ENCODE measurements at regions not wholly inside any gene's neighbourhood (a gene's known extent, or its start where the extent isn't known, plus 50 kb on each side); places are given as distances from the start of the nearest gene placed in this dataset.

DNA sequence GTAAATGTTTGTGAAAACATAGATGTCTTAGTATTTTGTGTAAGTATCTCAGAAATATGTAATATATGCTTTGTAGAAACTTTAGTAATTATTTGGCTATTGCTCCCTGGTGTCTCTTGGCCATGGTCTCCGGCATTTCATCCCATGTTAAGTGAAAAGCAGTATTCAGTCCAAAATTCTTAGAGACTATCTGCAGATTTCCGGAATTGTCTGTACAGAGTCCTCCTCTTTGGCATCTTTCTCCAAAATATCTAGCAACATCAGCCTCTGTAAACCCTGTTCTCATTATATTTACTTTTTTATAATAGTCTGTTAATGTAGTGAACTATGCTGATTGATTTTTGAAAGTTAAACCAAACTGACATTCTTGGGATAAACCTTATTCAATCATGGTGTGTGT lies 352.7 kb downstream of the ARPP21 start:
- no peak overlapping the region for H3K27ac ChIP-seq
- intact Hi-C loops (cut with DNase I): no loop called here
- no peaks in the 10 kb centered on the region for H3K4me1 ChIP-seq
- no peak overlapping the region for H3K4me3 ChIP-seq (replicated peaks in 1 of 3)
- TF ChIP-seq POLR2A (IDR thresholded peaks at IDR 0.05): no peak
- TF ChIP-seq, protein P1, sequence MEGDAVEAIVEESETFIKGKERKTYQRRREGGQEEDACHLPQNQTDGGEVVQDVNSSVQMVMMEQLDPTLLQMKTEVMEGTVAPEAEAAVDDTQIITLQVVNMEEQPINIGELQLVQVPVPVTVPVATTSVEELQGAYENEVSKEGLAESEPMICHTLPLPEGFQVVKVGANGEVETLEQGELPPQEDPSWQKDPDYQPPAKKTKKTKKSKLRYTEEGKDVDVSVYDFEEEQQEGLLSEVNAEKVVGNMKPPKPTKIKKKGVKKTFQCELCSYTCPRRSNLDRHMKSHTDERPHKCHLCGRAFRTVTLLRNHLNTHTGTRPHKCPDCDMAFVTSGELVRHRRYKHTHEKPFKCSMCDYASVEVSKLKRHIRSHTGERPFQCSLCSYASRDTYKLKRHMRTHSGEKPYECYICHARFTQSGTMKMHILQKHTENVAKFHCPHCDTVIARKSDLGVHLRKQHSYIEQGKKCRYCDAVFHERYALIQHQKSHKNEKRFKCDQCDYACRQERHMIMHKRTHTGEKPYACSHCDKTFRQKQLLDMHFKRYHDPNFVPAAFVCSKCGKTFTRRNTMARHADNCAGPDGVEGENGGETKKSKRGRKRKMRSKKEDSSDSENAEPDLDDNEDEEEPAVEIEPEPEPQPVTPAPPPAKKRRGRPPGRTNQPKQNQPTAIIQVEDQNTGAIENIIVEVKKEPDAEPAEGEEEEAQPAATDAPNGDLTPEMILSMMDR (IDR thresholded peaks at IDR 0.05): no peak
- no peaks in the 10 kb centered on the region for H3K27me3 ChIP-seq
- no peaks in the 10 kb centered on the region for H3K9me3 ChIP-seq
- DNase-seq: no peak
- no peaks in the 10 kb centered on the region for H3K36me3 ChIP-seq
- 69 to 90% methylated on average over 2 of the region's 2 CpGs for WGBS, 2 donors

DNA sequence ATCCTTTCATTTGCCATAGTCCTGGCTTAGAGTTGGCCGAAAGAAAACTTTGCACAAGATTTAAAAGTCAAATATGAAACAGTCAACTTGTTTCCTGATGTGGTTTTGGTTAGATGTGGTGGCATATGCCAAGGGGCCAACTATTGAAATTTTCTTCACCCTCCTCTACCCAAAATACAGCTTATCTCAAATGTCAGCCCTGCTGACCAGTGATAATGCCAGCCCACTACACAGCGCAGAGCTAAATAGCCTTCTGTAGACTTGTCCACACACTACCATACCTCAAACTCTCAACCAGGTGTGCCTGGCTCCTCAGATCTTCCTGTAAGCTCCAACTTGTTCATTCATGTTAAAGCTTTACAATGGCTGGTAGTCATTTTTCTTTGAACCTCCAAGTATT lies 368.5 kb upstream of the STAC start:
- no peak overlapping the region for H3K27ac ChIP-seq
- H3K9me3 ChIP-seq: no peaks in the 10 kb centered on the region
- no peaks in the 10 kb centered on the region for H3K4me1 ChIP-seq
- no peak for TF ChIP-seq POLR2A (IDR thresholded peaks at IDR 0.05)
- TF ChIP-seq, protein P1 (IDR thresholded peaks at IDR 0.05): no peak
- no peaks in the 10 kb centered on the region for H3K36me3 ChIP-seq
- no peak for DNase-seq
- no peak overlapping the region for H3K4me3 ChIP-seq (replicated peaks in 1 of 3)
- intact Hi-C loops (cut with DNase I): no loop called here
- H3K27me3 ChIP-seq: no peaks in the 10 kb centered on the region
- WGBS, 2 donors: 85 to 90% methylated on average over 2 of the region's 2 CpGs

DNA sequence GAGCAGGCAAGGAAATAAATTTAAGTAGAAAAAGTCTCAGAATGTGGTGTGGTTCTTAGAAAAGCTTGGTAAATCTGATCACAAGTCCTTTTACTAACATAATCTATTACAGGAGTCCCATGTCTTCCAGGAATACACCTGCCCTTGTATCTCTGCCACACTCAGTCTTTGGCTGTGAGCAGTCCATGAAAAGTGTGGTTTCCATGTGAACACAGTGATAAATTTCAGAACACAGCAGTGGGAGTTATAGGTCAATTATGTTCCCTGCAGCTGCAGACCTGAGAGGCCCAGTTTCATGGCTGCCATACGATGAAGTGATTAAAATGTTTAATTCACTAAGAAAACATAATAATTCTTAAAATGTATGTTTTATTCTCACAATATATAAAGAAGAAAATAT lies 366.9 kb upstream of the STAC start:
- intact Hi-C loops (cut with DNase I): no loop called here
- no peak overlapping the region for H3K4me3 ChIP-seq (replicated peaks in 1 of 3)
- no peaks in the 10 kb centered on the region for H3K9me3 ChIP-seq
- no peak overlapping the region for H3K27ac ChIP-seq
- no peaks in the 10 kb centered on the region for H3K4me1 ChIP-seq
- H3K27me3 ChIP-seq: no peaks in the 10 kb centered on the region
- H3K36me3 ChIP-seq: no peaks in the 10 kb centered on the region
- DNase-seq: no peak
- TF ChIP-seq, protein P1 (IDR thresholded peaks at IDR 0.05): no peak
- WGBS, 2 donors: 73% methylated on average over 1 of the region's 1 CpG

DNA sequence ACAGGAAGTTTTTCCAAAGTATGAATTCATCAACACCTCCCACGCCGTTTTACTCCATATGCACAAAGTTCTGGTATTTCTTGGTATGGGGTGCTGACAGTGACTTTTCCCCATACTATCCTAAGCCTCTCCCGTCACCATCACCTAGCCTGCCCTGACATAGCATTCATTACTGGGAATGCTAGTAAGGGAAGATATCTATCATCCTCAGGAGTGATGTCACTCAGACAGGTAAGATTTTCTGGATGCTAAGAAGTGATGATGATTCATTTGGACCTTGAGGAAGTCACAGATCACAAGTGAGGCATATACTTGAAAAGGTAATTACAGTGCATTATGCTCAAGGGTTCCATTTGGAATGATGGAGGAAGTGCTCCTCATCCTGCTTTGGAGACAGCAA lies 355.1 kb upstream of the STAC start:
- TF ChIP-seq POLR2A (IDR thresholded peaks at IDR 0.05): no peak
- TF ChIP-seq, protein P1 (IDR thresholded peaks at IDR 0.05): no peak
- WGBS, 2 donors: 82 to 86% methylated on average over 3 of the region's 3 CpGs

DNA sequence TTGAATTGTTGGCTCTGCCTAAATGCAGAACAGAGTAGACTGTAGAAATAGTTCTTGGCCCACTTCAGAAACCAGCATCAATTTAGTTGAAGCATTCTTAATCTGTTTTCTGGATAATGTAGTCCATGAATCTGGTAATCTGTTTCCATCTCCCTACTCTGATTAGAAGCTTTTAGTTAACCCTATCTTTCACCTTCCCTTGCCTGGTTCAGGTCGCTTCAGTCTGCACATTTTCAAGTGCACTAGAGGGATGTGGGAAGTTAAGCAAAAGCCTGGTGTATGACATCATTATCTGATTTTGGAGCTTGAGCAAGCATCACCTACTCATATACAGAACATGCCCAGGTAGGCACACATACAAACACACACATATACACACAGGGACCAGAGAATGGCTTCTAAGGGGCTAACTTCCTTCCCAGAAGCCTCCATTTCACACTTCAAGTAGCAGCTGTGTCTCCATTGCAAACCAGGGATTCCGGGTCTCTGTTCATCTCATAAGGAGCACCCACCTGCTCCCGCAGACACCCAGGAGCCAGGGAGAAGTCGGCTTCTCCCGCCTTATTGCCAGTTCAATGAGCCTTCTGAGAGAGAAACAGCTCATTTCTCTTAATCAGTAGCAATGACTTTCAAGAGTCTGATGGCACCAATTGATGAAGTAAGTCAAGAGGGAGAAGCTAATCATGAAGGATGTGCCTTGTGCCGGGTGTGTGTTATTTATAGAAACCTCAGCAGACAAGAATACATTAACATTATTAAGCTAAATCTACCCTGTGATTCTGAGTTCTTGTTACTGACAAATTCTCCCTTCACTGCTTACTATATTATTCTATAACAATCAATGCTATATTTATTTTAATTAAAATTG lies 347.9 kb upstream of the STAC start:
- Histone ChIP-seq H3K9me3 (no peaks in the 10 kb centered on the region), H3K36me3 (no peaks in the 10 kb centered on the region), H3K4me1 (no peaks in the 10 kb centered on the region), H3K27me3 (no peaks in the 10 kb centered on the region), H3K27ac (no peak overlapping the region), H3K4me3 (replicated peaks in 1 of 3) (no peak overlapping the region)
- TF ChIP-seq POLR2A (IDR thresholded peaks at IDR 0.05): no peak
- TF ChIP-seq, protein P1 (IDR thresholded peaks at IDR 0.05): no peak
- no peak for DNase-seq
- intact Hi-C loops (cut with DNase I): no loop called here
- 76 to 81% methylated on average over 6 of the region's 6 CpGs for WGBS, 2 donors

More for the DNA sequence above, 355.1 kb upstream of the STAC start:
- intact Hi-C loops (cut with DNase I): no loop called here
- Histone ChIP-seq H3K27me3 (no peaks in the 10 kb centered on the region), H3K4me3 (replicated peaks in 1 of 3) (no peak overlapping the region), H3K4me1 (no peaks in the 10 kb centered on the region), H3K9me3 (no peaks in the 10 kb centered on the region), H3K27ac (no peak overlapping the region), H3K36me3 (no peaks in the 10 kb centered on the region)
- no peak for DNase-seq
